Umbilical cord (tissue), 1 donor: ENCODE measurements at regions not wholly inside any gene's neighbourhood (a gene's known extent, or its start where the extent isn't known, plus 50 kb on each side); places are given as distances from the start of the nearest gene placed in this dataset.
A peak's percentile ranks its signal among the peaks of the same experiment; 100 is the strongest.

ENCODE experiments used
- DNase-seq: peaks from one replicate; pipeline ENCODE4 v3.0.0-alpha.2; 2015; ENCODE audit warnings: low spot score

GRCh38 chr12:28107679-28108078 is 82.6 kb upstream of the CCDC91 start:
- no peak for DNase-seq

GRCh38 chr12:28108599-28108998 is 81.7 kb upstream of the CCDC91 start:
- no peak for DNase-seq

- peak; percentile 17 for DNase-seq
Measured at GRCh38 chr12:28110329-28110728, 79.9 kb upstream of the CCDC91 start.

- DNase-seq: no peak
Measured at GRCh38 chr12:28114488-28114887, 75.8 kb upstream of the CCDC91 start.

- DNase-seq: no peak
Measured at GRCh38 chr12:28121433-28121832, 68.8 kb upstream of the CCDC91 start.

- no peak for DNase-seq
Measured at GRCh38 chr12:28121899-28122655, 68.2 kb upstream of the CCDC91 start.

GRCh38 chr12:28122756-28123155 is 67.5 kb upstream of the CCDC91 start:
- DNase-seq: no peak

GRCh38 chr12:28127455-28127854 is 62.8 kb upstream of the CCDC91 start:
- no peak for DNase-seq

- DNase-seq: no peak
Measured at GRCh38 chr12:28129031-28129430, 61.2 kb upstream of the CCDC91 start.

GRCh38 chr12:28130234-28130624 is 60.0 kb upstream of the CCDC91 start:
- no peak for DNase-seq

- DNase-seq: peak; percentile 55
Measured at GRCh38 chr12:28130625-28131598, 59.3 kb upstream of the CCDC91 start.

- no peak for DNase-seq
Measured at GRCh38 chr12:28132398-28132797, 57.9 kb upstream of the CCDC91 start.

- DNase-seq: no peak
Measured at GRCh38 chr12:28135801-28136439, 54.3 kb upstream of the CCDC91 start.

- DNase-seq: no peak
Measured at GRCh38 chr12:28137414-28137813, 52.8 kb upstream of the CCDC91 start.

GRCh38 chr12:28140404-28140803 is 49.9 kb upstream of the CCDC91 start:
- no peak for DNase-seq
